Caco-2 (cell line): ENCODE measurements at regions not wholly inside any gene's neighbourhood (a gene's known extent, or its start where the extent isn't known, plus 50 kb on each side); places are given as distances from the start of the nearest gene placed in this dataset.

Experiments used
- BruUV-seq: library from RNA; stranded (reverse); fragments of 400-500 nt; replicated peaks from 2 replicates; lab custom pipeline; 2021; lab: Mats Ljungman, UMichigan
- CTCF ChIA-PET: fragments of 300-600 bp; sonication (Branson Sonifier 250); formaldehyde crosslinking; loops from one replicate; lab custom pipeline; 2022; ENCODE audit warnings: antibody characterized with exemption; lab: Charles Lee
- POLR2A ChIA-PET: fragments of 300-600 bp; sonication (Branson Sonifier 250); formaldehyde crosslinking; loops from one replicate; lab custom pipeline; 2022; ENCODE audit warnings: antibody characterized with exemption; lab: Charles Lee
- DNase-seq, 2 experiments: peaks; one replicate each; pipeline versions ENCODE4 v3.0.0 to v3.0.0-alpha.2; 2020 to 2022
- H3K27me3 ChIP-seq: replicated peaks from 2 replicates; pipeline ENCODE4 v1.6.0; 2011; ENCODE audit warnings: low read length; ENCODE audit not compliant: control insufficient read depth, insufficient read depth
- H3K36me3 ChIP-seq: 2 replicates; pipeline ENCODE4 v1.5.1; 2011; ENCODE audit warnings: low read length; ENCODE audit not compliant: control insufficient read depth, insufficient read depth
- H3K4me1 ChIP-seq: fragments of 250-450 bp; sonication (Bioruptor Pico); 2 replicates; pipeline ENCODE4 v1.5.1; 2020; ENCODE audit warnings: mild to moderate bottlenecking
- H3K4me3 ChIP-seq: 2 replicates; pipeline ENCODE4 v1.5.1; 2011; ENCODE audit warnings: low read depth, mild to moderate bottlenecking, control low read depth, low read length
- H3K9me3 ChIP-seq: fragments of 250-450 bp; sonication (Bioruptor Pico); 2 replicates; pipeline ENCODE4 v1.5.1; 2020; ENCODE audit warnings: mild to moderate bottlenecking, moderate library complexity
- H3K27ac Mint-ChIP-seq: one replicate; pipeline ENCODE4 v1.8.0; 2022; ENCODE audit warnings: mixed read lengths; ENCODE audit not compliant: unreplicated experiment
- H3K27me3 Mint-ChIP-seq: one replicate; pipeline ENCODE4 v1.8.0; 2022; ENCODE audit warnings: mixed read lengths; ENCODE audit not compliant: insufficient read depth, unreplicated experiment
- H3K36me3 Mint-ChIP-seq: one replicate; pipeline ENCODE4 v1.8.0; 2022; ENCODE audit warnings: mild to moderate bottlenecking, mixed read lengths; ENCODE audit not compliant: insufficient read depth, unreplicated experiment
- H3K4me1 Mint-ChIP-seq: one replicate; pipeline ENCODE4 v1.8.0; 2022; ENCODE audit warnings: low read depth, mixed read lengths; ENCODE audit not compliant: unreplicated experiment
- H3K4me3 Mint-ChIP-seq: one replicate; pipeline ENCODE4 v1.8.0; 2022; ENCODE audit warnings: mild to moderate bottlenecking, moderate library complexity, mixed read lengths; ENCODE audit not compliant: unreplicated experiment
- H3K9me3 Mint-ChIP-seq: one replicate; pipeline ENCODE4 v1.8.0; 2022; ENCODE audit warnings: mixed read lengths; ENCODE audit not compliant: unreplicated experiment
- CTCF ChIP-seq, 2 experiments: fragments of 200-600 bp in 1 of 2; IDR thresholded peaks; 1 replicate in 1 of 2; 2 replicates in 1 of 2; pipeline versions ENCODE4 v1.5.1 to v1.8.0; 2011 to 2022; ENCODE audit warnings: antibody characterized with exemption in 1 of 2, control low read depth in 1 of 2, inconsistent platforms in 1 of 2, low read depth in 1 of 2, low read length in 1 of 2, mild to moderate bottlenecking in 1 of 2, moderate library complexity in 1 of 2; ENCODE audit not compliant: insufficient read depth in 1 of 2, severe bottlenecking in 1 of 2, unreplicated experiment in 1 of 2
- intact Hi-C: fragments of 100-400 bp; cut with micrococcal nuclease; formaldehyde crosslinking; loops from one replicate; pipeline ENCODE4 v1.10.0; 2022; ENCODE audit not compliant: unreplicated experiment

GRCh38 chr4:141314627-141315026, 93.9 kb downstream of the ZNF330 start:
- Mint-ChIP-seq H3K27me3 (peaks cover 12% of the 10 kb centered on the region), H3K4me1 (no peaks in the 10 kb centered on the region), H3K36me3 (no peaks in the 10 kb centered on the region), H3K27ac (no peak overlapping the region), H3K9me3 (no peaks in the 10 kb centered on the region), H3K4me3 (no peak overlapping the region)
- H3K4me3 ChIP-seq: no peak overlapping the region
- POLR2A ChIA-PET: interaction anchor here (0.5 kb wide), 1 partner anchor 169 kb away, joined by 3 read pairs; no protein-coding TSS in a partner anchor
- CTCF ChIA-PET: no interaction called here
- intact Hi-C loops: no loop called here
- no TSS peak for BruUV-seq
- no peaks in the 10 kb centered on the region for H3K36me3 ChIP-seq
- H3K4me1 ChIP-seq: no peaks in the 10 kb centered on the region
- no peaks in the 10 kb centered on the region for H3K9me3 ChIP-seq
- no peaks in the 10 kb centered on the region for H3K27me3 ChIP-seq
- no peak for TF ChIP-seq CTCF (IDR thresholded peaks at IDR 0.05; ENCODE audit: insufficient read depth in 1 of 2, low read depth in 1 of 2, low read length in 1 of 2, severe bottlenecking in 1 of 2, unreplicated experiment in 1 of 2)
- DNase-seq: no peak

- Mint-ChIP-seq H3K27ac (no peak overlapping the region), H3K27me3 (peaks cover 7% of the 10 kb centered on the region), H3K36me3 (no peaks in the 10 kb centered on the region), H3K9me3 (no peaks in the 10 kb centered on the region), H3K4me1 (no peaks in the 10 kb centered on the region), H3K4me3 (no peak overlapping the region)
- ChIA-PET CTCF (no interaction called here), POLR2A (no interaction called here)
- no peak for TF ChIP-seq CTCF (IDR thresholded peaks at IDR 0.05; ENCODE audit: insufficient read depth in 1 of 2, low read depth in 1 of 2, low read length in 1 of 2, severe bottlenecking in 1 of 2, unreplicated experiment in 1 of 2)
- intact Hi-C loops: no loop called here
- Histone ChIP-seq H3K9me3 (no peaks in the 10 kb centered on the region), H3K36me3 (no peaks in the 10 kb centered on the region), H3K27me3 (no peaks in the 10 kb centered on the region), H3K4me3 (no peak overlapping the region), H3K4me1 (no peaks in the 10 kb centered on the region)
- no peak for DNase-seq
- BruUV-seq: no TSS peak
Observed at GRCh38 chr4:141328560-141329173, 108.0 kb downstream of the ZNF330 start.

DNA sequence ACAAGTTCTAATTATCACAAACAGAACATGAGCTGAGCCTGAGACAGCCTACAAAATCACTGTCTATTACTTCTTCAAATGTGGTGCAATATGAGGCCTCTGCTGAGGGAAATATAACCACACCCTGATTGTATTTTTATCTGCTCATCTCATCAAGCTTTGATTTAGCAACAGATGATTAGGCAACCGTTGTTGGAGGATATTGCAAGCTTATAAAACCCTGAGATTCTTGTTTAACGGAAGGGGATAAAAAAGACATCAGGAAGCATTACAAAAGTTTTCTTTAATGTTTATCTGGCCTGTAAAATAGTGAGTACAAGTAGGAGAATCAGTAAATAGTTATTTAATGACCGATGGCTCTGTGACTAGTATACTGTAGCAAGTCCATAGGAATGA, 108.5 kb downstream of the ZNF330 start:
- DNase-seq: no peak
- no peaks in the 10 kb centered on the region for H3K36me3 ChIP-seq
- no peak for TF ChIP-seq CTCF (IDR thresholded peaks at IDR 0.05; ENCODE audit: insufficient read depth in 1 of 2, low read depth in 1 of 2, low read length in 1 of 2, severe bottlenecking in 1 of 2, unreplicated experiment in 1 of 2)
- Mint-ChIP-seq H3K36me3 (no peaks in the 10 kb centered on the region), H3K27me3 (peaks cover 7% of the 10 kb centered on the region), H3K4me1 (no peaks in the 10 kb centered on the region), H3K4me3 (no peak overlapping the region), H3K27ac (no peak overlapping the region), H3K9me3 (no peaks in the 10 kb centered on the region)
- intact Hi-C loops: no loop called here
- ChIA-PET CTCF (no interaction called here), POLR2A (no interaction called here)
- no peaks in the 10 kb centered on the region for H3K4me1 ChIP-seq
- H3K9me3 ChIP-seq: no peaks in the 10 kb centered on the region
- no peaks in the 10 kb centered on the region for H3K27me3 ChIP-seq
- no peak overlapping the region for H3K4me3 ChIP-seq
- BruUV-seq: no TSS peak
